Coronary artery (tissue), 2 donors: ENCODE measurements at regions not wholly inside any gene's neighbourhood (a gene's known extent, or its start where the extent isn't known, plus 50 kb on each side); places are given as distances from the start of the nearest gene placed in this dataset.

Experiments used
- DNase-seq: peaks from one replicate; pipeline ENCODE4 v3.0.0-alpha.2; 2017; ENCODE audit warnings: low spot score
- H3K27ac ChIP-seq, 2 donors: fragments of 200-600 bp; sonication (generic); one replicate each; pipeline ENCODE4 v1.5.1; 2016 to 2019
- H3K4me3 ChIP-seq: fragments of 200-600 bp; sonication (generic); 2 replicates; pipeline ENCODE4 v1.5.1; 2016; ENCODE audit warnings: mild to moderate bottlenecking, moderate library complexity
- TF ChIP-seq, protein P1 (sequence below): fragments of 200-600 bp; sonication (generic); IDR thresholded peaks from one replicate; pipeline ENCODE4 v1.5.1; 2019; ENCODE audit warnings: antibody characterized with exemption

DNA sequence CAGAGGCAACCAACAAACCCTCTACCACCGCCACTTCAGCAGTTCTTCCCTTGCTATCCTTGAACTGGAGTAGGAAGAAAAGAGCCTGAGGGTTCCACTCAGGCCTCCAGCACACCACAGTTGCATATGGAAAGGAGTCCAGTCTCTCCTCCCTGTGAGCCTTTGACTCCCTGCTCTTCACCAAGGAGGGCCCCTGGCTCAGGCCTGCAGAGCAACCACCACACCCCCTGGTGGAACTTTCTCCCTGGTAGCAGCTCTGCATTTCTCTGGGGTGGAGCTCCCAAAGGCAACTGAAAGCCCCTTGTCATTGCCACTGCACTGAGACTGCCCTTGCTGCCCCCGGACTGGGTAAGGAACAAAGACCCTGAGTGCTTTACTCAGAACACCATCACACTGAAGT, 1021.5 kb upstream of the ADGRL2 start:
- H3K4me3 ChIP-seq, result no peak overlapping the region
- no peak for DNase-seq
- no peak overlapping the region for H3K27ac ChIP-seq
- TF ChIP-seq, protein P1, sequence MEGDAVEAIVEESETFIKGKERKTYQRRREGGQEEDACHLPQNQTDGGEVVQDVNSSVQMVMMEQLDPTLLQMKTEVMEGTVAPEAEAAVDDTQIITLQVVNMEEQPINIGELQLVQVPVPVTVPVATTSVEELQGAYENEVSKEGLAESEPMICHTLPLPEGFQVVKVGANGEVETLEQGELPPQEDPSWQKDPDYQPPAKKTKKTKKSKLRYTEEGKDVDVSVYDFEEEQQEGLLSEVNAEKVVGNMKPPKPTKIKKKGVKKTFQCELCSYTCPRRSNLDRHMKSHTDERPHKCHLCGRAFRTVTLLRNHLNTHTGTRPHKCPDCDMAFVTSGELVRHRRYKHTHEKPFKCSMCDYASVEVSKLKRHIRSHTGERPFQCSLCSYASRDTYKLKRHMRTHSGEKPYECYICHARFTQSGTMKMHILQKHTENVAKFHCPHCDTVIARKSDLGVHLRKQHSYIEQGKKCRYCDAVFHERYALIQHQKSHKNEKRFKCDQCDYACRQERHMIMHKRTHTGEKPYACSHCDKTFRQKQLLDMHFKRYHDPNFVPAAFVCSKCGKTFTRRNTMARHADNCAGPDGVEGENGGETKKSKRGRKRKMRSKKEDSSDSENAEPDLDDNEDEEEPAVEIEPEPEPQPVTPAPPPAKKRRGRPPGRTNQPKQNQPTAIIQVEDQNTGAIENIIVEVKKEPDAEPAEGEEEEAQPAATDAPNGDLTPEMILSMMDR, result no peak

DNA sequence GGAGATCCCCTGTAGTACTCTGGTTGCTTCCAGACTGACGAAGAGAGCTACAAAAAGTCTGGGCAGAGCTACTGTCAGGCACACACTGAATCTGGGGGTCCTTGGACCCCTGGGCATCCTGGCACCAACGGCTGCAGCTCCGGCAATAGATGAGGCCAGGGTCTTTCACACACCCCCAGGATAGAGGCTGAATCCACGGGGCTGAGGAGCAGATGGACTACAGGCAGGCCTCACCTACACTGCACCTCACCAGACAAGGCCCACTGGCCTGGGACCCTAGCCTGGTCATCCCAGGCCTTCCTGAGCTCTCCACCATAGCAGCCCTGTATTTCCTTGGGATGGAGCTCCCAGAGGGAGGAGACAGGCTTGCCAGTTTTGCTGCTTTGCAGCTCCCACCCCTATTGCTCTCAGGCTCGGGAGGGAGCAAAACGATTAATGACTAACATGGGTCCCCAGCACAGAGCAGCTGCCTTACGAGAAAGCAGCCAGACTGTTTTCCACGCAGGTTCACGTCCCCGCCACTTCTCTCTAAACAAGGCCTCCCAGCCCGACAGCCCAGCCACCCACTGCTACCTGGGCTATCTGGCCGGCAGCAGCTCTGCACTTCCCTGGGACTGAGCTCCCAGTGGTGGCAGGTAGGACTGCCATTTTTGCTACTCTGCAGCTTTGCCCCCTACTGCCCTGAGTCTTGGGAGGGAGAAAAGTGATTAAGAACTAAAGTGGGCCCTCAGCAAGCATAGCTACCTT, 1022.5 kb upstream of the ADGRL2 start:
- H3K4me3 ChIP-seq, result no peak overlapping the region
- no peak overlapping the region for H3K27ac ChIP-seq
- no peak for DNase-seq
- TF ChIP-seq, protein P1, result no peak

DNA sequence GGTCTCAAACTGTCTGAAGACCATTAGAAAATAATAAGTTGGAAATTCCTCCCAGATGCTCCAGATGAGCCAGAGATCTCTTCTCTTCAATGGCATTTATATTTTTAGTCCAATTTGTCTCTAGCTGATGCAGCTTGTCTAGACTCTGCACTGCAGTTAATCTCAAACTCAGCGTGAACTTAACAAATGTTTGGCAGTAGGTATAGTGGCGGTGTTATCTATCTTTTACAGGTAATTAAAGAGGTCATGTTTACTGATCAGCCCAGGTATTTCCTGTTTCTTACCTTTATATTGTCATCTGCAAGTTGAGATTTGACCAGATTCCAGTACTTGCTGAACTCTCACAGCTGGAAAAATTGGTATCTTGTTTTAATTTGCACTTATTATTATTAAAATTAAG, 1024.5 kb upstream of the ADGRL2 start:
- Histone ChIP-seq H3K4me3 (no peak overlapping the region), H3K27ac (no peak overlapping the region)
- DNase-seq, result no peak
- TF ChIP-seq, protein P1, result no peak

DNA sequence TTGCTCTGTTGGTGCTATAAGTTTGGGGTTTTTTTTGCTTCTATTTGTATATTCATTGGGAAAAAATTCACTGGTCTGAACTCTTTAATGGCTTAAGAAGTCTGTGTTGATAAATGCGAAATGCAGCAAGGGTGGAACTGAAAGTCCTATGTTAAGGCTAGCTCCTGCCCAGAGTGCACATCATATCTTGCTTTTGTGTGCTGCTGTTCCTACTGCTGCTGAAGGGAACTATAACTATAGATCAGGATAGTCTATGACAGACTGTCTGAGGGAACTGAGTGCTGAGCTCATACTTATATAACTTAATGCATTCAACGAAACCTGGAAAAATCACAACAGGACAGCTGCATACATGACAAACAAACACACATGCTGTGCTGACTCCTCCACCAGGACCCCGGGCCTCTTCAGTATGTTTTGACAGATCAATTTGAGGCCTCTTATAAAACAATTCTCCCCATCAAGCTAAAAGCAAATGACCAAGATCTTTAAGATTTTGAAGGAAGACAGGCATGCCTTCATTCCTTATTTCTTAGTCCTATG, 1031.5 kb upstream of the ADGRL2 start:
- DNase-seq, result no peak
- Histone ChIP-seq H3K4me3 (no peak overlapping the region), H3K27ac (no peak overlapping the region)
- TF ChIP-seq, protein P1, result no peak

DNA sequence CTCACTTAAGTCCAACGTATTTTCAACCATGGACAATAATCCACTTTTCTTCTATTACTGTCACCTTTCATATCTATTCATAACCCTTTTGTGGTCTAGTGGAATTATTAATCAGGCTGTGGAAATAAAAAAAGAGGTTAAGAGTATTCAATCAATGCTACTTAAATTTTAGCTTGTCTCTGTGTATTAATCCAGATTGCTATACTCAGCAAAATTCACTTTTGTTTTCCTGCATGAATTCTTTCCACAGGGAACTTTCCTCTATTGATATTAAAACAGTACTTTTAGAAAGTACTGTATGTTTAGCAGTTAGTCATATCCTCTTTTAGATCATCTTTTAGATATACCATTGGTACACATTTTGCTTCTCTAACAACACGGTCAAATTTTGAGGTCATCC, 1033.0 kb upstream of the ADGRL2 start:
- Histone ChIP-seq H3K27ac (no peak overlapping the region), H3K4me3 (no peak overlapping the region)
- TF ChIP-seq, protein P1, result no peak
- no peak for DNase-seq

DNA sequence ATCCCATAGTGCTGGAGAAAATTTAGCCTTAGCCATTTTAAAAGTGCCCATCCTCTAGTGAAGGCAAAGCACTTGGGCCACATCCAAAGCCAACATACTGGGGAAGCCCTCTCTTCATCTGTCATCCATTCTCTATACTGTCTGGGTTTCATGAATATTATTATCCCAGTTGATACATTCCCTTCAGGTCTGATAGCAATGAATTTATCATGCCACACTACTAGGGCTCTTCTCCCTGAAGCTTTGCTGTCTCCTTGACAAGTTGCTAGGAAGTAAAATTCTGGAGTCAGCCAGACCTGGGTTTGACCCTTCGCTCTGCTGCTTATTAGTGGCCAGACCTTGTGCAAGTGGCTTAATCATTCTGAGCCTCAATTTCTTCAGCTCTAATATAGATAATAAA, 1041.4 kb upstream of the ADGRL2 start:
- TF ChIP-seq, protein P1, result no peak
- Histone ChIP-seq H3K4me3 (no peak overlapping the region), H3K27ac (no peak overlapping the region)
- no peak for DNase-seq

DNA sequence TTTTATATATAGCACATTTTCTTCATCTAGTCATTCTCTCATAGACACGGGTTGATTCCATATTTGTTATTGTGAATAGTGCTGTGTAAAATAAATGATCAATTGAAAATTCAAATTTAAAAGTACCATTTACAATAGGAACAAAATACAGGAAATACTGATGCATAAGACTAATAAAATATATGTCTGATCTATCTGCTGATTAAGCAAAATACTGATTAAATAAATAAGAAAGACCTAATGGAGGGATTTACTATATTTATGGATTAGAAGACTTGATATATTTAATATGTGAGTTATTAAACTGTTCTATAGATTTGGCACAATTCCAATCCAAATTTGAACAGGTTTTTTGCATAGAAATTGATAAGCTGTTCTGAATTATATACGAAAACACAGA, 1044.8 kb upstream of the ADGRL2 start:
- DNase-seq, result no peak
- Histone ChIP-seq H3K4me3 (no peak overlapping the region), H3K27ac (no peak overlapping the region)
- TF ChIP-seq, protein P1, result no peak
